HG03521 (cell line): ENCODE measurements at regions not wholly inside any gene's neighbourhood (a gene's known extent, or its start where the extent isn't known, plus 50 kb on each side); places are given as distances from the start of the nearest gene placed in this dataset.
"Not testable (repeated sequence)": the region's sequence is repeated elsewhere in the genome, so short reads cannot be mapped to it uniquely, and the experiment has no call there.

Experiments
- ATAC-seq: cut with Tn5 transposase; IDR thresholded peaks from one replicate; pipeline ENCODE4 v1.9.1; 2021; ENCODE audit warnings: mild to moderate bottlenecking, moderate library complexity; ENCODE audit not compliant: unreplicated experiment

GRCh38 chr18:33820517-33821371, 242.7 kb downstream of the ASXL3 start:
- no peak for ATAC-seq

GRCh38 chr18:33819692-33820343, 241.8 kb downstream of the ASXL3 start:
- ATAC-seq = not testable (repeated sequence)

- ATAC-seq = no peak
Observed at GRCh38 chr18:33818145-33818544, 240.1 kb downstream of the ASXL3 start.

- ATAC-seq = no peak
Observed at GRCh38 chr18:33817096-33817495, 239.1 kb downstream of the ASXL3 start.

- ATAC-seq = no peak
Observed at GRCh38 chr18:33814546-33814945, 236.5 kb downstream of the ASXL3 start.

GRCh38 chr18:33812186-33812585, 234.2 kb downstream of the ASXL3 start:
- ATAC-seq = no peak

GRCh38 chr18:33805592-33805991, 227.6 kb downstream of the ASXL3 start:
- no peak for ATAC-seq

GRCh38 chr18:33804258-33804657, 226.2 kb downstream of the ASXL3 start:
- ATAC-seq = no peak

- no peak for ATAC-seq
Observed at GRCh38 chr18:33803636-33804035, 225.6 kb downstream of the ASXL3 start.

GRCh38 chr18:33802955-33803354, 224.9 kb downstream of the ASXL3 start:
- ATAC-seq = no peak
